HepG2 (cell line): ENCODE measurements at regions not wholly inside any gene's neighbourhood (a gene's known extent, or its start where the extent isn't known, plus 50 kb on each side); places are given as distances from the start of the nearest gene placed in this dataset.

Source experiments
- ATAC-seq: fragments of 200-7000 bp; cut with Tn5 transposase; 3 replicates; pipeline ENCODE4 v1.9.1; 2020; ENCODE audit warnings: mild to moderate bottlenecking, moderate library complexity
- BruUV-seq: library from RNA; stranded (reverse); fragments of 400-500 nt; replicated peaks from 2 replicates; lab custom pipeline; 2021; lab: Mats Ljungman, UMichigan
- CTCF ChIA-PET: fragments of 300-600 bp; formaldehyde crosslinking; extraction: SDS; loops from one replicate; lab custom pipeline; 2021; ENCODE audit warnings: low total read pairs, inconsistent platforms, low intra/inter-chr PET ratio; lab: Yijun Ruan, JAX
- POLR2A ChIA-PET: fragments of 350-600 bp; sonication (Branson Sonifier 250); formaldehyde crosslinking; loops from one replicate; lab custom pipeline; 2020; ENCODE audit warnings: antibody characterized with exemption, inconsistent platforms; lab: Yijun Ruan, JAX
- DNase-seq: peaks from one replicate; pipeline ENCODE4 v3.0.0-alpha.2; 2015; ENCODE audit warnings: low spot score
- FAIRE-seq: peaks from 3 replicates; lab custom pipeline; 2011; peaks lifted over from hg19 to GRCh38; lab: Jason Lieb, UNC
- H2AFZ ChIP-seq: one replicate; pipeline ENCODE4 v1.6.1; 2011; ENCODE audit warnings: low read length, inconsistent platforms
- H3K27ac ChIP-seq: fragments of 300-600 bp; 3 replicates; pipeline ENCODE4 v1.8.0; 2011; ENCODE audit warnings: mixed run types, mild to moderate bottlenecking, mixed read lengths, low read length, inconsistent platforms; ENCODE audit not compliant: insufficient read depth; ENCODE audit errors: extremely low read length
- H3K27me3 ChIP-seq, 2 experiments: fragments of 200-600 bp in 1 of 2; 2 replicates in 1 of 2; 3 replicates in 1 of 2; pipeline versions ENCODE4 v1.6.0 to v1.8.0; 2011; ENCODE audit warnings: low read length in 2 of 2, mild to moderate bottlenecking in 2 of 2, moderate library complexity in 2 of 2, inconsistent platforms in 1 of 2; ENCODE audit not compliant: insufficient read depth in 2 of 2, control insufficient read depth in 1 of 2
- H3K36me3 ChIP-seq, 2 experiments: fragments of 200-600 bp in 1 of 2; replicated peaks in 1 of 2; 2 replicates in 1 of 2; 3 replicates in 1 of 2; pipeline versions ENCODE4 v1.5.1 to v1.8.0; 2011; ENCODE audit warnings: low read length in 2 of 2, inconsistent platforms in 1 of 2; ENCODE audit not compliant: insufficient read depth in 2 of 2, control insufficient read depth in 1 of 2
- H3K4me1 ChIP-seq: 2 replicates; pipeline ENCODE4 v1.5.1; 2012; ENCODE audit warnings: low read length, inconsistent platforms; ENCODE audit not compliant: insufficient read depth
- H3K4me2 ChIP-seq: 2 replicates; pipeline ENCODE4 v1.6.0; 2011; ENCODE audit warnings: low read depth, low read length, inconsistent platforms
- H3K4me3 ChIP-seq, 3 experiments: fragments of 200-600 bp in 1 of 3; sonication (generic), shearing (Covaris generic) in 1 of 3; replicated peaks in 1 of 3; 2 replicates each; pipeline ENCODE4 v1.5.1; 2011 to 2016; ENCODE audit warnings: low read length in 3 of 3, inconsistent platforms in 2 of 3, low read depth in 2 of 3, mild to moderate bottlenecking in 2 of 3, control low read depth in 1 of 3, mixed read lengths in 1 of 3; ENCODE audit not compliant: insufficient read depth in 1 of 3
- H3K79me2 ChIP-seq: one replicate; pipeline ENCODE4 v1.6.1; 2011; ENCODE audit warnings: low read length, inconsistent platforms; ENCODE audit not compliant: insufficient read depth
- H3K9ac ChIP-seq: 2 replicates; pipeline ENCODE4 v1.6.0; 2011; ENCODE audit warnings: mild to moderate bottlenecking, low read depth, low read length, inconsistent platforms; ENCODE audit not compliant: insufficient read depth
- H3K9me3 ChIP-seq: 2 replicates; pipeline ENCODE4 v1.5.1; 2012; ENCODE audit warnings: mild to moderate bottlenecking, low read length
- H4K20me1 ChIP-seq: 2 replicates; pipeline ENCODE4 v1.6.0; 2011; ENCODE audit warnings: inconsistent platforms, mild to moderate bottlenecking, low read length, moderate library complexity; ENCODE audit not compliant: insufficient read depth
- CBX2 ChIP-seq, 2 experiments: fragments of 200-600 bp in 1 of 2; sonication (generic); formaldehyde crosslinking in 1 of 2; IDR thresholded peaks; 2 replicates each; pipeline versions ENCODE4 v1.7.0 to v1.8.1; 2018 to 2022; ENCODE audit warnings: low read depth in 2 of 2, low read length in 1 of 2, mild to moderate bottlenecking in 1 of 2, missing genetic modification reagents in 1 of 2
- FOSL2 ChIP-seq: sonication (generic); formaldehyde crosslinking; IDR thresholded peaks from 2 replicates; pipeline ENCODE4 v1.4.0; 2020; ENCODE audit warnings: missing genetic modification reagents
- ZNF607 ChIP-seq: sonication (generic); formaldehyde crosslinking; IDR thresholded peaks from 2 replicates; pipeline ENCODE4 v1.5.1; 2020; ENCODE audit warnings: missing genetic modification reagents, mild to moderate bottlenecking, borderline replicate concordance
- ZNF746 ChIP-seq: sonication (generic); formaldehyde crosslinking; IDR thresholded peaks from 2 replicates; pipeline ENCODE4 v1.8.0; 2022; ENCODE audit warnings: mild to moderate bottlenecking, missing genetic modification reagents
- ZNF816 ChIP-seq: sonication (generic); formaldehyde crosslinking; IDR thresholded peaks from 2 replicates; pipeline ENCODE4 v1.8.0; 2022; ENCODE audit warnings: missing genetic modification reagents, mild to moderate bottlenecking, borderline replicate concordance
- WGBS: methylation state at CpG from one replicate; pipeline ENCODE4 v1.1.6; 2017; ENCODE audit warnings: low lambda C conversion rate; 5-methylcytosine and 5-hydroxymethylcytosine counted together
- in situ Hi-C: cut with HindIII; loops from 2 replicates; pipeline ENCODE4 v1.10.0; 2017; ENCODE audit warnings: low pct_unique_long_range_greater_than_20kb; ENCODE audit not compliant: extremely low pct_ligation_motif_present
- intact Hi-C: fragments of 100-400 bp; cut with micrococcal nuclease; formaldehyde crosslinking; loops from one replicate; pipeline ENCODE4 v1.10.0; 2022; ENCODE audit not compliant: unreplicated experiment
- TF ChIP-seq, protein P1 (sequence below): IDR thresholded peaks from 2 replicates; pipeline ENCODE4 v1.6.1; 2016; ENCODE audit warnings: low read depth, missing genetic modification reagents, missing compliant biosample characterization
- TF ChIP-seq, protein P2 (sequence below): sonication (generic); formaldehyde crosslinking; IDR thresholded peaks from 2 replicates; pipeline ENCODE4 v1.8.1; 2023; ENCODE audit warnings: missing genetic modification reagents, mild to moderate bottlenecking, borderline replicate concordance

DNA sequence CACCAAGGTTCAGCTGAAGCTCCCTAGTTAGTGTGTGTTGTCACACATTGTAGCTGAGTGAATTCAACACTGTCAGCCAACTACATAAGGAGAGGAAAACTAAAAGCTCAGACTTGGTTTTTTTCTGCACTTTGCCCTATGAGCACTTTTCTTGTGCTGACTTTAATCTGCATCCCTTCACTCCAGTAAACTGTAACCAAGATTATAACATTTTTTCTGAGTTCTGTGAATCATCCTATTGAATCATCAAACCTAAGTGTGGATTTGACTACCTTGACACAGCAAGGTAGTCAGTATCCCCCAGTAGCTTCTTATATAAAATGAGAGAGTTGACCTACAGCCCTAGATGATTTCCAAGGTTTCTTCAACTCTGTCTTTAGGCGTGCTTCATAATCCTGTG is 325.0 kb downstream of the AGTPBP1 start (continued):
- TF ChIP-seq, protein P1, sequence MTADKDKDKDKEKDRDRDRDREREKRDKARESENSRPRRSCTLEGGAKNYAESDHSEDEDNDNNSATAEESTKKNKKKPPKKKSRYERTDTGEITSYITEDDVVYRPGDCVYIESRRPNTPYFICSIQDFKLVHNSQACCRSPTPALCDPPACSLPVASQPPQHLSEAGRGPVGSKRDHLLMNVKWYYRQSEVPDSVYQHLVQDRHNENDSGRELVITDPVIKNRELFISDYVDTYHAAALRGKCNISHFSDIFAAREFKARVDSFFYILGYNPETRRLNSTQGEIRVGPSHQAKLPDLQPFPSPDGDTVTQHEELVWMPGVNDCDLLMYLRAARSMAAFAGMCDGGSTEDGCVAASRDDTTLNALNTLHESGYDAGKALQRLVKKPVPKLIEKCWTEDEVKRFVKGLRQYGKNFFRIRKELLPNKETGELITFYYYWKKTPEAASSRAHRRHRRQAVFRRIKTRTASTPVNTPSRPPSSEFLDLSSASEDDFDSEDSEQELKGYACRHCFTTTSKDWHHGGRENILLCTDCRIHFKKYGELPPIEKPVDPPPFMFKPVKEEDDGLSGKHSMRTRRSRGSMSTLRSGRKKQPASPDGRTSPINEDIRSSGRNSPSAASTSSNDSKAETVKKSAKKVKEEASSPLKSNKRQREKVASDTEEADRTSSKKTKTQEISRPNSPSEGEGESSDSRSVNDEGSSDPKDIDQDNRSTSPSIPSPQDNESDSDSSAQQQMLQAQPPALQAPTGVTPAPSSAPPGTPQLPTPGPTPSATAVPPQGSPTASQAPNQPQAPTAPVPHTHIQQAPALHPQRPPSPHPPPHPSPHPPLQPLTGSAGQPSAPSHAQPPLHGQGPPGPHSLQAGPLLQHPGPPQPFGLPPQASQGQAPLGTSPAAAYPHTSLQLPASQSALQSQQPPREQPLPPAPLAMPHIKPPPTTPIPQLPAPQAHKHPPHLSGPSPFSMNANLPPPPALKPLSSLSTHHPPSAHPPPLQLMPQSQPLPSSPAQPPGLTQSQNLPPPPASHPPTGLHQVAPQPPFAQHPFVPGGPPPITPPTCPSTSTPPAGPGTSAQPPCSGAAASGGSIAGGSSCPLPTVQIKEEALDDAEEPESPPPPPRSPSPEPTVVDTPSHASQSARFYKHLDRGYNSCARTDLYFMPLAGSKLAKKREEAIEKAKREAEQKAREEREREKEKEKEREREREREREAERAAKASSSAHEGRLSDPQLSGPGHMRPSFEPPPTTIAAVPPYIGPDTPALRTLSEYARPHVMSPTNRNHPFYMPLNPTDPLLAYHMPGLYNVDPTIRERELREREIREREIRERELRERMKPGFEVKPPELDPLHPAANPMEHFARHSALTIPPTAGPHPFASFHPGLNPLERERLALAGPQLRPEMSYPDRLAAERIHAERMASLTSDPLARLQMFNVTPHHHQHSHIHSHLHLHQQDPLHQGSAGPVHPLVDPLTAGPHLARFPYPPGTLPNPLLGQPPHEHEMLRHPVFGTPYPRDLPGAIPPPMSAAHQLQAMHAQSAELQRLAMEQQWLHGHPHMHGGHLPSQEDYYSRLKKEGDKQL, result no peak
- no peak for TF ChIP-seq FOSL2 (CRISPR knock-in tag)
- TF ChIP-seq CBX2 (IDR thresholded peaks at IDR 0.05; ENCODE audit: low read depth, low read length), result no peak
- no peak for TF ChIP-seq CBX2 (CRISPR knock-in tag; IDR thresholded peaks at IDR 0.05; ENCODE audit: low read depth)

DNA sequence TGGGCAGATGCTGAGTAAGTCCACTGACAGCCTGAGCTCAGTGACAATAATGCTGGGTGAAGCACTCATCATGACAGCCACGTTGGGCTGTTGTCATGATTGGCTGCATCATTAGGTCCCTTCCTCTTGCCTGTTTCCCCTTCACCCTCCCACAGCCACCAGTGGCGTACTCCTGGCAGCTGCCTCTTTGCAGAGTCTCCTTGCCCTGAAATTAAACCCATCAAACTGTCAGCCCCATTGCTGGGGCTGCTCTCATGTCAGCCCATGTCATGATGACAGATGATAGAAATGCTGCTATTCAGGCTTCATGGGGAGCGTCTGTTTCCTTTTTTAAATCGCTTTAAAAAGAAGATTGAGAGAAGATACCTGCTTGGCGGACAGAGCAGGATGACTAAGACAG is 327.4 kb downstream of the AGTPBP1 start:
- ATAC-seq, result no peak
- H3K4me2 ChIP-seq, result no peak overlapping the region
- WGBS, result 21% methylated on average over 5 of the region's 5 CpGs
- H3K36me3 ChIP-seq, result no peaks in the 10 kb centered on the region
- in situ Hi-C loops, result no loop called here
- no peak for DNase-seq
- no peak overlapping the region for H3K4me3 ChIP-seq
- no peak for TF ChIP-seq ZNF607
- TF ChIP-seq ZNF746, result no peak
- TF ChIP-seq, protein P2, sequence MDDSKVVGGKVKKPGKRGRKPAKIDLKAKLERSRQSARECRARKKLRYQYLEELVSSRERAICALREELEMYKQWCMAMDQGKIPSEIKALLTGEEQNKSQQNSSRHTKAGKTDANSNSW (CRISPR knock-in tag), result no peak
- TF ChIP-seq ZNF816, result no peak
- H3K27ac ChIP-seq, result no peak overlapping the region
- no peak overlapping the region for H3K9ac ChIP-seq
- H2AFZ ChIP-seq, result no peak overlapping the region
- ChIA-PET CTCF (no interaction called here), POLR2A (no interaction called here)
- BruUV-seq, result no TSS peak
- H3K79me2 ChIP-seq, result no peaks in the 10 kb centered on the region
- H4K20me1 ChIP-seq, result no peaks in the 10 kb centered on the region
- no peak for FAIRE-seq
- no peaks in the 10 kb centered on the region for H3K9me3 ChIP-seq
- intact Hi-C loops, result no loop called here
- no peaks in the 10 kb centered on the region for H3K27me3 ChIP-seq
- no peaks in the 10 kb centered on the region for H3K4me1 ChIP-seq
